Upper lobe of left lung (tissue), 6 donors: ENCODE measurements at regions not wholly inside any gene's neighbourhood (a gene's known extent, or its start where the extent isn't known, plus 50 kb on each side); places are given as distances from the start of the nearest gene placed in this dataset.

Source experiments
- ATAC-seq, 2 donors: fragments of 200-7000 bp; cut with Tn5 transposase; one replicate each; pipeline ENCODE4 v1.9.1; 2022; ENCODE audit warnings: mild to moderate bottlenecking in 2 of 2, moderate library complexity in 2 of 2; ENCODE audit not compliant: low FRiP score in 2 of 2
- DNase-seq, 2 donors: peaks; one replicate each; pipeline ENCODE4 v3.0.0-alpha.2; 2019 to 2020
- H3K27ac ChIP-seq, 4 donors: fragments of 200-600 bp; sonication (generic); one replicate each; pipeline ENCODE4 v1.5.1; 2016 to 2019
- H3K27me3 ChIP-seq, 4 donors: fragments of 200-600 bp; sonication (generic); one replicate each; pipeline ENCODE4 v1.5.1; 2017 to 2019
- H3K36me3 ChIP-seq, 4 donors: fragments of 200-600 bp; sonication (generic); one replicate each; pipeline ENCODE4 v1.5.1; 2016 to 2019
- H3K4me1 ChIP-seq, 4 donors: fragments of 200-600 bp; sonication (generic); one replicate each; pipeline ENCODE4 v1.5.1; 2018 to 2019
- H3K4me3 ChIP-seq, 4 donors: fragments of 200-600 bp; sonication (generic); one replicate each; pipeline ENCODE4 v1.5.1; 2017 to 2019; ENCODE audit warnings: mild to moderate bottlenecking in 2 of 4, moderate library complexity in 1 of 4
- H3K9me3 ChIP-seq, 4 donors: fragments of 200-600 bp; sonication (generic); one replicate each; pipeline ENCODE4 v1.5.1; 2018 to 2019
- CTCF ChIP-seq, 6 experiments: fragments of 450-650 bp in 4 of 6; fragments of 200-600 bp in 2 of 6; sonication (generic) in 2 of 6; IDR thresholded peaks; one replicate each; pipeline ENCODE4 v1.5.1; 2016 to 2019; ENCODE audit warnings: antibody characterized with exemption in 6 of 6
- EP300 ChIP-seq, 4 donors: sonication (generic); formaldehyde crosslinking; IDR thresholded peaks; one replicate each; pipeline ENCODE4 v1.5.1; 2017; ENCODE audit warnings: antibody characterized with exemption in 4 of 4, control low read depth in 2 of 4
- POLR2A ChIP-seq, 4 donors: fragments of 450-650 bp; IDR thresholded peaks; one replicate each; pipeline ENCODE4 v1.5.1; 2016 to 2017; ENCODE audit warnings: antibody characterized with exemption in 4 of 4, mild to moderate bottlenecking in 2 of 4
- POLR2AphosphoS5 ChIP-seq, 2 donors: sonication (generic); formaldehyde crosslinking; IDR thresholded peaks; one replicate each; pipeline ENCODE4 v1.5.1; 2017; ENCODE audit warnings: antibody characterized with exemption in 2 of 2
- WGBS, 2 donors: methylation state at CpG; one replicate each; pipeline ENCODE4 v1.1.5; 2017 to 2018; 5-methylcytosine and 5-hydroxymethylcytosine counted together
- donor health status: DM: no; HTN: no; CAD: no; lungs with moderate emphysema.
- donor health status: DM: no; HTN: yes; CAD: no; lungs with severe emphysema.

GRCh38 chr4:184887333-184887732, 61.6 kb upstream of the ACSL1 start:
- TF ChIP-seq EP300 (IDR thresholded peaks at IDR 0.05) (no peak), POLR2A (IDR thresholded peaks at IDR 0.05) (no peak), POLR2AphosphoS5 (IDR thresholded peaks at IDR 0.05) (no peak), CTCF (IDR thresholded peaks at IDR 0.05) (no peak)
- Histone ChIP-seq H3K4me1 (peaks cover 0 to 6% (median 0%) of the 10 kb centered on the region in 4 donors), H3K27ac (no peak overlapping the region), H3K4me3 (no peak overlapping the region), H3K36me3 (no peaks in the 10 kb centered on the region), H3K27me3 (no peaks in the 10 kb centered on the region), H3K9me3 (no peaks in the 10 kb centered on the region)
- 79 to 91% methylated on average over 3 of the region's 3 CpGs for WGBS, 2 donors
- DNase-seq (no peak), ATAC-seq (no peak)

- no peak overlapping the region for H3K4me3 ChIP-seq
- ATAC-seq (no peak), DNase-seq (no peak)
- 82 to 97% methylated on average over 6 of the region's 6 CpGs for WGBS, 2 donors
- H3K4me1 ChIP-seq = peaks cover 0 to 6% (median 0%) of the 10 kb centered on the region in 4 donors
- H3K27me3 ChIP-seq = no peaks in the 10 kb centered on the region
- TF ChIP-seq POLR2A (IDR thresholded peaks at IDR 0.05) (no peak), POLR2AphosphoS5 (IDR thresholded peaks at IDR 0.05) (no peak), EP300 (IDR thresholded peaks at IDR 0.05) (no peak), CTCF (IDR thresholded peaks at IDR 0.05) (no peak)
- H3K27ac ChIP-seq = no peak overlapping the region
- H3K9me3 ChIP-seq = no peaks in the 10 kb centered on the region
- H3K36me3 ChIP-seq = no peaks in the 10 kb centered on the region
Measured at GRCh38 chr4:184887947-184888346, 62.2 kb upstream of the ACSL1 start.

GRCh38 chr4:184889666-184890335, 64.0 kb upstream of the ACSL1 start:
- no peak overlapping the region for H3K4me3 ChIP-seq
- no peaks in the 10 kb centered on the region for H3K36me3 ChIP-seq
- TF ChIP-seq CTCF (IDR thresholded peaks at IDR 0.05) (no peak), POLR2A (IDR thresholded peaks at IDR 0.05) (no peak), EP300 (IDR thresholded peaks at IDR 0.05) (no peak), POLR2AphosphoS5 (IDR thresholded peaks at IDR 0.05) (no peak)
- 50 to 58% methylated on average over 13 of the region's 13 CpGs for WGBS, 2 donors
- no peak overlapping the region for H3K27ac ChIP-seq
- H3K27me3 ChIP-seq = no peaks in the 10 kb centered on the region
- DNase-seq (peak in 1 of 2 donors; percentile 52), ATAC-seq (peak in 1 of 2 donors; percentile 64)
- peaks cover 0 to 6% (median 1%) of the 10 kb centered on the region in 4 donors for H3K4me1 ChIP-seq
- H3K9me3 ChIP-seq = no peaks in the 10 kb centered on the region

GRCh38 chr4:184890499-184890898, 64.7 kb upstream of the ACSL1 start:
- Histone ChIP-seq H3K27ac (no peak overlapping the region), H3K4me1 (peaks cover 0 to 6% (median 1%) of the 10 kb centered on the region in 4 donors), H3K4me3 (no peak overlapping the region), H3K36me3 (no peaks in the 10 kb centered on the region), H3K27me3 (no peaks in the 10 kb centered on the region), H3K9me3 (no peaks in the 10 kb centered on the region)
- 39 to 46% methylated on average over 5 of the region's 5 CpGs for WGBS, 2 donors
- DNase-seq = no peak
- ATAC-seq = no peak
- no peak for TF ChIP-seq CTCF (IDR thresholded peaks at IDR 0.05)
- TF ChIP-seq EP300 (IDR thresholded peaks at IDR 0.05) = no peak
- no peak for TF ChIP-seq POLR2AphosphoS5 (IDR thresholded peaks at IDR 0.05)
- TF ChIP-seq POLR2A (IDR thresholded peaks at IDR 0.05) = no peak
